HepG2 (cell line): ENCODE measurements at regions not wholly inside any gene's neighbourhood (a gene's known extent, or its start where the extent isn't known, plus 50 kb on each side); places are given as distances from the start of the nearest gene placed in this dataset.

Experiments
- IRX3 ChIP-seq: sonication (generic); formaldehyde crosslinking; IDR thresholded peaks from 2 replicates; pipeline ENCODE4 v1.8.1; 2023; ENCODE audit warnings: mild to moderate bottlenecking, low read depth, missing genetic modification reagents, borderline replicate concordance
- KAT2B ChIP-seq: fragments of 150-350 bp; IDR thresholded peaks from 2 replicates; pipeline ENCODE4 v1.6.1; 2014; ENCODE audit warnings: low read depth, low read length, borderline replicate concordance
- ZSCAN29 ChIP-seq: sonication (generic); formaldehyde crosslinking; conservative IDR thresholded peaks from 2 replicates; pipeline ENCODE4 v1.4.0; 2020; ENCODE audit warnings: mild to moderate bottlenecking, missing genetic modification reagents
- TF ChIP-seq, protein P1 (sequence below): sonication (generic); formaldehyde crosslinking; IDR thresholded peaks from 2 replicates; pipeline ENCODE4 v1.5.0; 2020; ENCODE audit warnings: missing genetic modification reagents

DNA sequence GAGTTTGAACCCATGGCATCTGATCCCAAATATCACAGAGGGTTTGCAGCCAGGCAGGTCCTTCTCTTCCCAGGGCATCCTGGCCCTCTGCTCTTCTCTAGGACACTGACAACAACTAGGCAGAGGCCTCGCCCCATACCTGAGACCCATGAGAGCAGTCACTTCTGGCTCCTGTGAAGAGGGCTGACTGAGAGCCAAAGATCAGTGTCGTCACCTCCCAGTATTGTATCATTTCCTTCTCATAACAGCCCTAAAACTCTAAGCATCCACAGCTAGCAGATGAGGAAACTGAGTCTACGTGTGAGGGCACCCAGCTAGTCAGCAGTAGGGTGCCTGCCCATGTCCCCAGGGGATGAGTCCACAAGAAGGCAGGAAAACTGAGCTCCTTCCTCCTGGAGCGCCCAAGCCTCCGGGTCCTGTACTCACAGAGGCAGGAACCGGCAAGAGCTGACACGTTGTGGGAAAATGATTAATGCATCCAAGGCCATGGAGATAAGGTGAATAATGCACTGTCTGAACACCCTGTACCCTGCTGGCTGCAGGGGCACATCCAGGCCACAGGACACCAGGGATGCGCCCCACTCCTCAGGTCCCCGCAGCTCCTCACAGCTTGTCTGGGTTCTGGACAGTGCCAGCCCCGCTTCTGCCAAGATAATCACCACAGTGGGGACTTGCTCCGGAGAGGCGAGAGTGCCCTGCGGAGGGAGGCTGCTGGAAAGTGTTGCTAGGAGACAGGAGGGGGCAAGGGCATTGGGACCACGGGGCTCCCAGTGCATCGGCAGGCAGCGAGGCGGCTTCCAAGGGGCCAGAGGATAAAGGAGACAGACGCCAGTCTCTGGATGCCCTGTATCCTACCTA, 340.0 kb downstream of the NPHP4 start:
- TF ChIP-seq IRX3 (CRISPR knock-in tag), result no peak
- TF ChIP-seq, protein P1, sequence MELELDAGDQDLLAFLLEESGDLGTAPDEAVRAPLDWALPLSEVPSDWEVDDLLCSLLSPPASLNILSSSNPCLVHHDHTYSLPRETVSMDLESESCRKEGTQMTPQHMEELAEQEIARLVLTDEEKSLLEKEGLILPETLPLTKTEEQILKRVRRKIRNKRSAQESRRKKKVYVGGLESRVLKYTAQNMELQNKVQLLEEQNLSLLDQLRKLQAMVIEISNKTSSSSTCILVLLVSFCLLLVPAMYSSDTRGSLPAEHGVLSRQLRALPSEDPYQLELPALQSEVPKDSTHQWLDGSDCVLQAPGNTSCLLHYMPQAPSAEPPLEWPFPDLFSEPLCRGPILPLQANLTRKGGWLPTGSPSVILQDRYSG (CRISPR knock-in tag), result no peak
- TF ChIP-seq ZSCAN29 (CRISPR knock-in tag), result no peak
- no peak for TF ChIP-seq KAT2B
